GM23338 (cell line): ENCODE measurements at regions not wholly inside any gene's neighbourhood (a gene's known extent, or its start where the extent isn't known, plus 50 kb on each side); places are given as distances from the start of the nearest gene placed in this dataset.

Source experiments
- ATAC-seq: fragments of 200-7000 bp; cut with Tn5 transposase; 3 replicates; pipeline ENCODE4 v1.9.1; 2020
- DNase-seq: peaks from one replicate; pipeline ENCODE4 v3.0.0-alpha.2; 2015; ENCODE audit warnings: low spot score
- H2AFZ ChIP-seq: fragments of 200-600 bp; sonication (generic); 2 replicates; pipeline ENCODE4 v1.8.0; 2016; ENCODE audit warnings: antibody characterized with exemption, mild to moderate bottlenecking, moderate library complexity
- H3F3A ChIP-seq: fragments of 200-600 bp; sonication (generic); replicated peaks from 2 replicates; pipeline ENCODE4 v1.8.0; 2017; ENCODE audit warnings: antibody characterized with exemption, mixed run types, low read depth
- H3K27ac ChIP-seq: fragments of 200-600 bp; sonication (generic); 2 replicates; pipeline ENCODE4 v1.6.1; 2016; ENCODE audit warnings: low read depth
- H3K27me3 ChIP-seq: fragments of 200-600 bp; sonication (generic); 2 replicates; pipeline ENCODE4 v1.8.0; 2016; ENCODE audit warnings: mild to moderate bottlenecking, mixed run types, moderate library complexity; ENCODE audit not compliant: insufficient read depth
- H3K36me3 ChIP-seq: fragments of 200-600 bp; sonication (generic); 2 replicates; pipeline ENCODE4 v1.8.0; 2016; ENCODE audit warnings: mild to moderate bottlenecking; ENCODE audit not compliant: insufficient read depth
- H3K4me1 ChIP-seq: fragments of 200-600 bp; sonication (generic); 2 replicates; pipeline ENCODE4 v1.8.0; 2016; ENCODE audit warnings: mild to moderate bottlenecking, moderate library complexity; ENCODE audit not compliant: insufficient read depth
- H3K4me2 ChIP-seq: fragments of 200-600 bp; sonication (generic); 2 replicates; pipeline ENCODE4 v1.7.1; 2017; ENCODE audit warnings: mixed run types
- H3K4me3 ChIP-seq: fragments of 200-600 bp; sonication (generic); 2 replicates; pipeline ENCODE4 v1.6.1; 2016; ENCODE audit warnings: mixed run types
- H3K79me2 ChIP-seq: fragments of 200-600 bp; sonication (generic); replicated peaks from 2 replicates; pipeline ENCODE4 v1.8.0; 2017; ENCODE audit warnings: mild to moderate bottlenecking; ENCODE audit not compliant: insufficient read depth
- H3K9me2 ChIP-seq: fragments of 200-600 bp; sonication (generic); 2 replicates; pipeline ENCODE4 v1.8.0; 2017; ENCODE audit not compliant: insufficient read depth
- H4K20me1 ChIP-seq: fragments of 200-600 bp; sonication (generic); replicated peaks from 2 replicates; pipeline ENCODE4 v1.8.0; 2017; ENCODE audit warnings: mild to moderate bottlenecking; ENCODE audit not compliant: insufficient read depth
- H3K27ac Mint-ChIP-seq: 2 replicates; pipeline ENCODE4 v1.8.0; 2020; ENCODE audit warnings: inconsistent platforms, mild to moderate bottlenecking, moderate library complexity, mixed read lengths
- H3K27me3 Mint-ChIP-seq: 3 replicates; pipeline ENCODE4 v1.8.0; 2022; ENCODE audit warnings: low read depth, mild to moderate bottlenecking, moderate library complexity, mixed read lengths, inconsistent platforms; ENCODE audit not compliant: insufficient read depth, poor library complexity
- H3K36me3 Mint-ChIP-seq: 3 replicates; pipeline ENCODE4 v1.8.0; 2021; ENCODE audit warnings: low read depth, mild to moderate bottlenecking, inconsistent platforms, moderate library complexity, mixed read lengths
- H3K4me1 Mint-ChIP-seq: 3 replicates; pipeline ENCODE4 v1.8.0; 2020; ENCODE audit warnings: mild to moderate bottlenecking, inconsistent platforms, mixed read lengths
- H3K4me3 Mint-ChIP-seq: 3 replicates; pipeline ENCODE4 v1.8.0; 2021; ENCODE audit warnings: moderate library complexity, mild to moderate bottlenecking, inconsistent platforms, mixed read lengths
- H3K9me3 Mint-ChIP-seq: 3 replicates; pipeline ENCODE4 v1.8.0; 2020; ENCODE audit warnings: moderate library complexity, mild to moderate bottlenecking, inconsistent platforms, mixed read lengths
- CREB1 ChIP-seq: fragments of 250-450 bp; sonication (Bioruptor Pico); IDR thresholded peaks from 2 replicates; pipeline ENCODE4 v1.5.0; 2020; ENCODE audit warnings: low read depth, mild to moderate bottlenecking, moderate library complexity
- CTCF ChIP-seq, 2 experiments: fragments of 200-600 bp in 1 of 2; sonication (generic) in 1 of 2; conservative IDR thresholded peaks; 2 replicates each; pipeline versions ENCODE4 v1.5.1 to v1.6.1; 2016 to 2017; ENCODE audit warnings: antibody characterized with exemption in 2 of 2, low read depth in 2 of 2, mild to moderate bottlenecking in 2 of 2, moderate library complexity in 1 of 2
- EZH2phosphoT487 ChIP-seq: fragments of 200-600 bp; sonication (generic); IDR thresholded peaks from one replicate; pipeline ENCODE4 v1.8.1; 2018; ENCODE audit warnings: antibody characterized with exemption; ENCODE audit not compliant: unreplicated experiment
- JUNB ChIP-seq: IDR thresholded peaks from one replicate; pipeline ENCODE4 v1.6.1; 2016; ENCODE audit warnings: antibody characterized with exemption; ENCODE audit not compliant: unreplicated experiment
- NANOG ChIP-seq: IDR thresholded peaks from 2 replicates; pipeline ENCODE4 v1.6.1; 2016; ENCODE audit warnings: antibody characterized with exemption, borderline replicate concordance
- POLR2AphosphoS5 ChIP-seq: IDR thresholded peaks from 2 replicates; pipeline ENCODE4 v1.6.1; 2016; ENCODE audit warnings: antibody characterized with exemption, low read depth
- REST ChIP-seq: IDR thresholded peaks from one replicate; pipeline ENCODE4 v1.6.1; 2018; ENCODE audit warnings: antibody characterized with exemption; ENCODE audit not compliant: unreplicated experiment
- ZNF331 ChIP-seq: fragments of 250-450 bp; sonication (Bioruptor Pico); IDR thresholded peaks from 2 replicates; pipeline ENCODE4 v1.5.0; 2020; ENCODE audit warnings: low read depth, mild to moderate bottlenecking, moderate library complexity
- ZNF462 ChIP-seq: fragments of 250-450 bp; sonication (Bioruptor Pico); IDR thresholded peaks from 2 replicates; pipeline ENCODE4 v1.5.0; 2020; ENCODE audit warnings: mild to moderate bottlenecking, moderate library complexity
- TF ChIP-seq, protein P1 (sequence below): IDR thresholded peaks from 2 replicates; pipeline ENCODE4 v1.6.1; 2016; ENCODE audit warnings: antibody characterized with exemption

DNA sequence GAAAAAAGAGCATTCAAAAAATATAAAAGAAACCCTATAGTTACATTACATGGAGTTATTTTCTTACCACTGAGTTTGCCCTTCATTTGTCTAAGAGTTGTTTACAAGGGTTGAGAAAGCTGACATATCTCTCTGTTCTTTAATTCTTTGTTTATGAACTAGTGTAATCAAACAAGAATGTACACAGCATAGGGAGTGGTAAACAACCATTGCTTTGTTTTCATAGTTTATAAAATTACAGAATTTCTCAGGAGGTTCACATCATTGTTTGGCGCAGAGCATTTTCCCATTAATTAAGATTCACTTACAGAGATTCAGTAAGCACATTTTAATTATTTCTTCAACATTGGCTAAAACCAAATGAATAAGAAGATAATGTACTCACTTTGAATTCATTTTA lies 87.6 kb downstream of the IFI44 start:
- H3K4me1 ChIP-seq: no peaks in the 10 kb centered on the region
- no peak for ATAC-seq
- H3K79me2 ChIP-seq: no peaks in the 10 kb centered on the region
- H3K27ac ChIP-seq: no peak overlapping the region
- H3K9me2 ChIP-seq: no peaks in the 10 kb centered on the region
- no peak overlapping the region for H3K4me3 Mint-ChIP-seq
- peaks cover 2% of the 10 kb centered on the region for H3K27me3 Mint-ChIP-seq
- H3K27me3 ChIP-seq: no peaks in the 10 kb centered on the region
- H2AFZ ChIP-seq: no peak overlapping the region
- TF ChIP-seq REST (no peak), ZNF331 (CRISPR knock-in tag) (no peak), CREB1 (CRISPR knock-in tag) (no peak), NANOG (no peak), CTCF (conservative IDR thresholded peaks at IDR 0.05; ENCODE audit: low read depth in 2 of 2) (no peak), POLR2AphosphoS5 (no peak), EZH2phosphoT487 (no peak), JUNB (no peak), ZNF462 (CRISPR knock-in tag) (no peak)
- TF ChIP-seq, protein P1, sequence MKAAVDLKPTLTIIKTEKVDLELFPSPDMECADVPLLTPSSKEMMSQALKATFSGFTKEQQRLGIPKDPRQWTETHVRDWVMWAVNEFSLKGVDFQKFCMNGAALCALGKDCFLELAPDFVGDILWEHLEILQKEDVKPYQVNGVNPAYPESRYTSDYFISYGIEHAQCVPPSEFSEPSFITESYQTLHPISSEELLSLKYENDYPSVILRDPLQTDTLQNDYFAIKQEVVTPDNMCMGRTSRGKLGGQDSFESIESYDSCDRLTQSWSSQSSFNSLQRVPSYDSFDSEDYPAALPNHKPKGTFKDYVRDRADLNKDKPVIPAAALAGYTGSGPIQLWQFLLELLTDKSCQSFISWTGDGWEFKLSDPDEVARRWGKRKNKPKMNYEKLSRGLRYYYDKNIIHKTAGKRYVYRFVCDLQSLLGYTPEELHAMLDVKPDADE: no peak
- H4K20me1 ChIP-seq: no peaks in the 10 kb centered on the region
- H3K36me3 Mint-ChIP-seq: peaks cover 12% of the 10 kb centered on the region
- H3K36me3 ChIP-seq: peaks cover 6% of the 10 kb centered on the region; the same call in 1 of the 2 replicates
- H3K27ac Mint-ChIP-seq: no peak overlapping the region
- H3K9me3 Mint-ChIP-seq: peaks cover 31% of the 10 kb centered on the region
- H3K4me3 ChIP-seq: no peak overlapping the region
- H3K4me1 Mint-ChIP-seq: no peaks in the 10 kb centered on the region
- no peaks in the 10 kb centered on the region for H3F3A ChIP-seq
- no peak overlapping the region for H3K4me2 ChIP-seq
- no peak for DNase-seq
